Adrenal gland (tissue), 9 donors: ENCODE measurements at regions not wholly inside any gene's neighbourhood (a gene's known extent, or its start where the extent isn't known, plus 50 kb on each side); places are given as distances from the start of the nearest gene placed in this dataset.

Source experiments
- DNase-seq, 7 donors: peaks; one replicate each; pipeline ENCODE4 v3.0.0-alpha.2; 2019 to 2020
- H3K27ac ChIP-seq, 5 donors: fragments of 200-600 bp; sonication (generic) in 4 of 5; 1 replicate in 3 of 5; 2 replicates in 2 of 5; pipeline versions ENCODE4 v1.5.1 to v1.8.0; 2016 to 2020; ENCODE audit warnings: mild to moderate bottlenecking in 1 of 5
- H3K27me3 ChIP-seq: fragments of 200-600 bp; 2 replicates; pipeline ENCODE4 v1.8.0; 2021
- H3K36me3 ChIP-seq, 2 donors: fragments of 200-600 bp; replicated peaks in 1 of 2; 1 replicate in 1 of 2; 2 replicates in 1 of 2; pipeline versions ENCODE4 v1.5.1 to v1.8.0; 2018 to 2022
- H3K4me1 ChIP-seq, 2 donors: fragments of 200-600 bp; replicated peaks in 1 of 2; 1 replicate in 1 of 2; 2 replicates in 1 of 2; pipeline versions ENCODE4 v1.5.1 to v1.8.0; 2018 to 2021
- H3K4me3 ChIP-seq, 4 donors: fragments of 200-600 bp; sonication (generic) in 3 of 4; one replicate each; pipeline ENCODE4 v1.5.1; 2016 to 2018
- H3K9me3 ChIP-seq, 3 donors: fragments of 200-600 bp; sonication (generic) in 1 of 3; replicated peaks in 1 of 3; 1 replicate in 2 of 3; 2 replicates in 1 of 3; pipeline versions ENCODE4 v1.5.1 to v1.8.0; 2016 to 2021
- CTCF ChIP-seq, 6 experiments: fragments of 450-650 bp in 4 of 6; fragments of 200-600 bp in 2 of 6; sonication (generic) in 1 of 6; IDR thresholded peaks; 1 replicate in 5 of 6; 2 replicates in 1 of 6; pipeline versions ENCODE4 v1.5.1 to v1.8.0; 2016 to 2021; ENCODE audit warnings: antibody characterized with exemption in 6 of 6, mild to moderate bottlenecking in 2 of 6, moderate library complexity in 1 of 6
- POLR2A ChIP-seq, 2 donors: fragments of 450-650 bp; IDR thresholded peaks; one replicate each; pipeline ENCODE4 v1.6.1; 2017; ENCODE audit warnings: antibody characterized with exemption in 2 of 2, mild to moderate bottlenecking in 2 of 2, moderate library complexity in 1 of 2
- WGBS, 4 donors: extraction: QIAGEN DNeasy Blood & Tissue Kit in 2 of 4; methylation state at CpG; one replicate each; pipeline versions ENCODE4 v1.1.5 to v1.1.7; 2013 to 2017; 5-methylcytosine and 5-hydroxymethylcytosine counted together
- intact Hi-C, 2 donors: fragments of 100-400 bp; cut with DNase I; formaldehyde crosslinking; loops; one replicate each; pipeline versions ENCODE4 v1.14.1 to v1.15.0; 2022 to 2023
- donor health status: healthy with polysubstance abuse.
- donor health status: Bipolar disorder and iron deficiency.
- donor health status: DM: yes; HTN: yes; CAD: no.
- donor health status: DM: no; HTN: no; CAD: no.
- donor health status: DM: no; HTN: no; CAD: no.

GRCh38 chr2:189254268-189254883 is 74.8 kb upstream of the COL5A2 start:
- 65 to 82% (median 80%) methylated on average over 2 to 4 of the region's 4 CpGs for WGBS, 4 donors
- DNase-seq: peak in 4 of 7 donors; percentile 2 to 31 (median 23)
- no peaks in the 10 kb centered on the region for H3K9me3 ChIP-seq
- H3K4me1 ChIP-seq: no peaks in the 10 kb centered on the region
- H3K27me3 ChIP-seq: no peaks in the 10 kb centered on the region
- TF ChIP-seq CTCF (IDR thresholded peaks at IDR 0.05) (no peak), POLR2A (IDR thresholded peaks at IDR 0.05) (no peak)
- H3K27ac ChIP-seq: peak overlapping the region in 1 of 5 donors; percentile 30
- H3K36me3 ChIP-seq: no peaks in the 10 kb centered on the region
- intact Hi-C loops: no loop called here
- H3K4me3 ChIP-seq: no peak overlapping the region

- intact Hi-C loops: no loop called here
- Histone ChIP-seq H3K36me3 (no peaks in the 10 kb centered on the region), H3K4me3 (no peak overlapping the region), H3K27me3 (no peaks in the 10 kb centered on the region), H3K4me1 (peaks cover 0 to under 1% of the 10 kb centered on the region in 2 donors), H3K9me3 (no peaks in the 10 kb centered on the region), H3K27ac (no peak overlapping the region)
- whole genome bisulfite sequencing, 4 donors: 79 to 86% (median 84%) methylated on average over 3 of the region's 3 CpGs
- TF ChIP-seq POLR2A (IDR thresholded peaks at IDR 0.05) (no peak), CTCF (IDR thresholded peaks at IDR 0.05) (no peak)
- no peak for DNase-seq
Measured at GRCh38 chr2:189255711-189256110, 76.2 kb upstream of the COL5A2 start.

- H3K9me3 ChIP-seq: no peaks in the 10 kb centered on the region
- no peaks in the 10 kb centered on the region for H3K36me3 ChIP-seq
- peaks cover 0 to 12% of the 10 kb centered on the region in 2 donors for H3K4me1 ChIP-seq
- H3K27me3 ChIP-seq: no peaks in the 10 kb centered on the region
- no peak overlapping the region for H3K27ac ChIP-seq
- DNase-seq: no peak
- no peak overlapping the region for H3K4me3 ChIP-seq
- WGBS, 4 donors: 81 to 90% (median 88%) methylated on average over 6 of the region's 6 CpGs
- TF ChIP-seq CTCF (IDR thresholded peaks at IDR 0.05): no peak
- intact Hi-C loops: no loop called here
Measured at GRCh38 chr2:189258616-189259365, 79.2 kb upstream of the COL5A2 start.

- intact Hi-C loops: no loop called here
Measured at GRCh38 chr2:189260361-189260814, 80.8 kb upstream of the COL5A2 start.

More at GRCh38 chr2:189260361-189260814, 80.8 kb upstream of the COL5A2 start:
- no peak for TF ChIP-seq POLR2A (IDR thresholded peaks at IDR 0.05)
- no peak for TF ChIP-seq CTCF (IDR thresholded peaks at IDR 0.05)
- Histone ChIP-seq H3K27me3 (no peaks in the 10 kb centered on the region), H3K27ac (no peak overlapping the region), H3K9me3 (no peaks in the 10 kb centered on the region), H3K4me1 (peaks cover 0 to 12% of the 10 kb centered on the region in 2 donors), H3K4me3 (no peak overlapping the region), H3K36me3 (no peaks in the 10 kb centered on the region)
- no peak for DNase-seq
- WGBS, 4 donors: 78 to 82% (median 81%) methylated on average over 3 of the region's 3 CpGs
